Endothelial cell of umbilical vein (primary cell): ENCODE measurements at regions not wholly inside any gene's neighbourhood (a gene's known extent, or its start where the extent isn't known, plus 50 kb on each side); places are given as distances from the start of the nearest gene placed in this dataset.

Experiments used
- BruUV-seq: library from RNA; stranded (reverse); fragments of 400-500 nt; replicated peaks from 2 replicates; lab custom pipeline; 2021; lab: Mats Ljungman, UMichigan
- CTCF ChIA-PET: fragments of 300-600, 350-600 bp; sonication (Branson Sonifier 250); formaldehyde crosslinking; loops from one replicate; lab custom pipeline; 2021; ENCODE audit warnings: antibody characterized with exemption, inconsistent platforms; lab: Charles Lee
- POLR2A ChIA-PET: fragments of 300-600, 350-600 bp; sonication (Branson Sonifier 250); formaldehyde crosslinking; loops from one replicate; lab custom pipeline; 2021; ENCODE audit warnings: antibody characterized with exemption, inconsistent platforms; lab: Charles Lee
- DNase-seq: peaks from one replicate; pipeline ENCODE4 v3.0.0-alpha.2; 2011; ENCODE audit warnings: low read depth, low spot score
- FAIRE-seq: peaks from 2 replicates; lab custom pipeline; 2011; peaks lifted over from hg19 to GRCh38; lab: Jason Lieb, UNC
- H2AFZ ChIP-seq: 2 replicates; pipeline ENCODE4 v1.6.0; 2012; ENCODE audit warnings: low read depth, low read length, control low read depth, inconsistent platforms
- H3K27ac ChIP-seq: 2 replicates; pipeline ENCODE4 v1.5.1; 2011; ENCODE audit warnings: low read depth, mild to moderate bottlenecking, control low read depth, low read length, moderate library complexity; ENCODE audit not compliant: insufficient read depth
- H3K27me3 ChIP-seq, 2 experiments: 2 replicates each; pipeline versions ENCODE4 v1.6.0 to v1.6.1; 2011; ENCODE audit warnings: low read length in 2 of 2, mixed read lengths in 1 of 2; ENCODE audit not compliant: control insufficient read depth in 2 of 2, insufficient read depth in 2 of 2
- H3K36me3 ChIP-seq, 2 experiments: 2 replicates in 1 of 2; 3 replicates in 1 of 2; pipeline ENCODE4 v1.5.1; 2011; ENCODE audit warnings: low read length in 2 of 2, mild to moderate bottlenecking in 1 of 2, moderate library complexity in 1 of 2; ENCODE audit not compliant: control insufficient read depth in 2 of 2, insufficient read depth in 2 of 2; ENCODE audit errors: extremely low read depth in 1 of 2
- H3K4me1 ChIP-seq: 3 replicates; pipeline ENCODE4 v1.5.1; 2011; ENCODE audit warnings: mild to moderate bottlenecking, low read length; ENCODE audit not compliant: control insufficient read depth, insufficient read depth; ENCODE audit errors: extremely low read depth
- H3K4me2 ChIP-seq: 2 replicates; pipeline ENCODE4 v1.6.1; 2011; ENCODE audit warnings: low read length, control low read depth, mixed read lengths; ENCODE audit not compliant: insufficient read depth
- H3K4me3 ChIP-seq, 3 experiments: fragments of 200-600 bp in 1 of 3; sonication (generic), shearing (Covaris generic) in 1 of 3; replicated peaks in 1 of 3; 2 replicates each; pipeline ENCODE4 v1.5.1; 2011 to 2016; ENCODE audit warnings: control low read depth in 3 of 3, low read length in 3 of 3, mild to moderate bottlenecking in 2 of 3, inconsistent platforms in 1 of 3, low read depth in 1 of 3, moderate library complexity in 1 of 3; ENCODE audit not compliant: insufficient read depth in 1 of 3
- H3K79me2 ChIP-seq: 2 replicates; pipeline ENCODE4 v1.6.0; 2012; ENCODE audit warnings: low read length, inconsistent platforms; ENCODE audit not compliant: control insufficient read depth, insufficient read depth
- H3K9ac ChIP-seq: replicated peaks from 2 replicates; pipeline ENCODE3; 2011; ENCODE audit warnings: low read length, control low read depth; ENCODE audit not compliant: insufficient read depth; ENCODE audit errors: extremely low read depth
- H3K9me1 ChIP-seq: replicated peaks from 3 replicates; pipeline ENCODE4 v1.6.0; 2011; ENCODE audit warnings: mild to moderate bottlenecking, low read length; ENCODE audit not compliant: control insufficient read depth, insufficient read depth; ENCODE audit errors: extremely low read depth
- H3K9me3 ChIP-seq: replicated peaks from 2 replicates; pipeline ENCODE4 v1.5.1; 2012; ENCODE audit warnings: low read length, inconsistent platforms; ENCODE audit not compliant: control insufficient read depth, insufficient read depth
- H4K20me1 ChIP-seq: replicated peaks from 2 replicates; pipeline ENCODE3; 2011; ENCODE audit warnings: mild to moderate bottlenecking, low read length; ENCODE audit not compliant: control insufficient read depth, insufficient read depth; ENCODE audit errors: extremely low read depth
- MYC ChIP-seq: IDR thresholded peaks from one replicate; pipeline ENCODE4 v1.6.1; 2011; ENCODE audit warnings: mild to moderate bottlenecking, low read depth, low read length
- dilution Hi-C: fragments of 300-500 bp; cut with MboI; formaldehyde crosslinking; loops from one replicate; pipeline ENCODE4 v1.15.0; 2019; ENCODE audit warnings: low sequenced_read_pairs; ENCODE audit not compliant: extremely low pct_ligation_motif_present
- intact Hi-C: fragments of 100-400 bp; cut with micrococcal nuclease; formaldehyde crosslinking; loops from one replicate; pipeline ENCODE4 v1.10.0; 2022

DNA sequence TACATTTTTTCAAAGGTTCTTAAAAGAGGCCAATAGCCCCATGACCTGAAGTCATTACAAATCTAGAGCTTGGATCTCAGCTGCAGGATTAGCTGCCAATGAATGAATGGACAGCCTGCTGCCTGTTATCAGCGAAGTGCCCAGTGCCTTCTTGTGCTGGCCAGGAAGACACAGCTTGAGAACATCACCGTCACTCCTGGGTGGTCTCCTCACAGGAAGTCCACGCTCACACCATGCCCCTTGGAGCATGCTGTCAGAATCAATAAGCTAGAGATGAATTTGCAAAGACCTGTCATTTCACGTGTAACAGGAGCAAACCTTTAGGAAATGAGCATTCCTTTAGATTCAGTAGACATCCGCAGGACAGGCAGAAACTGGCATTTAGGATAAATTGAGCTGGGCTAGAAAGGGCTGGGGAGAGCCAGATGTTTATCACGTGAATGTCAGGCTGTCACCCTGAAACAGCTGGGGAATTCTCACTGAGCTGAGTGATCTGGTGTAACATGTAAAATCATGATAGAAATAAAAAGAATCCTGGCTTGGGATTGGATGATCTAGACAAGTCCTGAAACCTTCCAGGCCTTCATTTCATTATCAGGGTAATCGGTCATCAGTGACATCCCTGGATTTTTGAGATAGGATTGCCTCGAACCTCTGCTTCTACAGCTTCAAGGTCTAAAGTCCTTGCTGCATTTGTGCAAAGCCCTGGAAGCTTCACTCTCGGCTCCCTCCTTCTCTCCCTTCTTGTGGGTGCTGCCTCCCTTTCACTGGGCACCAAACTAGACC, 49.9 kb upstream of the MEDAG start:
- Histone ChIP-seq H3K79me2 (no peaks in the 10 kb centered on the region), H3K4me1 (no peaks in the 10 kb centered on the region), H3K4me3 (no peak overlapping the region), H3K9me1 (no peaks in the 10 kb centered on the region), H4K20me1 (no peaks in the 10 kb centered on the region), H3K4me2 (no peak overlapping the region), H2AFZ (no peak overlapping the region), H3K9me3 (no peaks in the 10 kb centered on the region), H3K9ac (no peak overlapping the region), H3K27ac (no peak overlapping the region), H3K27me3 (peaks cover 2 to 7% of the 10 kb centered on the region in 2 experiments), H3K36me3 (no peaks in the 10 kb centered on the region)
- dilution Hi-C loops = no loop called here
- ChIA-PET POLR2A (no interaction called here), CTCF (interaction anchor here (0.8 to 2.5 kb wide), 8 partner anchors 8 to 724 kb away, joined by 3 to 13 read pairs (median 5); no protein-coding TSS in a partner anchor)
- TF ChIP-seq MYC = no peak
- no peak for DNase-seq
- BruUV-seq = no TSS peak
- no peak for FAIRE-seq
- intact Hi-C loops = no loop called here
